ENCODE measurements at regions not wholly inside any gene's neighbourhood (a gene's known extent, or its start where the extent isn't known, plus 50 kb on each side); places are given as distances from the start of the nearest gene placed in this dataset.

DNA sequence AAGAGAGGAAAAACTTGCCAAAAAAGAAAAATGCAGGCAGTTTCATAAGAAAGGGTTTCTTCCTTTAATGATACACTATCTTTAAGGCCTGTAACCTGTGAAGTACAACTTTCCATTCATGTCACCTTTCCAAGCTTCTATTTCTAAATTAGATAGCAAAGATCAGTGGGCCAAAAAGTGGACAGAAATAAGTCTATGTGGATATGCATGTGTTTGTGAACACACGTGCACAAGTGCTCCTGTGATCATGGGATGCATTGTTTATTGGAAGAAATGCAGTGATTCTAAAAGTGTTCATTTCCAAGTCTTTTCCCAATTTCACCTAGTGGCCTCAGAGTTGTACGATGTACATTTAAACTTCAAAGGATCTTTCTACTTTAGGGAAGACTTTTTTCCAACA lies 230.0 kb upstream of the BLID start:
- no peak for TF ChIP-seq CTCF (conservative IDR thresholded peaks at IDR 0.05; ENCODE audit: low read length)
- TF ChIP-seq EZH2phosphoT487 (IDR thresholded peaks at IDR 0.05; ENCODE audit: borderline replicate concordance) = no peak

Data from Loucy (cell line).